ENCODE measurements at regions not wholly inside any gene's neighbourhood (a gene's known extent, or its start where the extent isn't known, plus 50 kb on each side); places are given as distances from the start of the nearest gene placed in this dataset.

DNA sequence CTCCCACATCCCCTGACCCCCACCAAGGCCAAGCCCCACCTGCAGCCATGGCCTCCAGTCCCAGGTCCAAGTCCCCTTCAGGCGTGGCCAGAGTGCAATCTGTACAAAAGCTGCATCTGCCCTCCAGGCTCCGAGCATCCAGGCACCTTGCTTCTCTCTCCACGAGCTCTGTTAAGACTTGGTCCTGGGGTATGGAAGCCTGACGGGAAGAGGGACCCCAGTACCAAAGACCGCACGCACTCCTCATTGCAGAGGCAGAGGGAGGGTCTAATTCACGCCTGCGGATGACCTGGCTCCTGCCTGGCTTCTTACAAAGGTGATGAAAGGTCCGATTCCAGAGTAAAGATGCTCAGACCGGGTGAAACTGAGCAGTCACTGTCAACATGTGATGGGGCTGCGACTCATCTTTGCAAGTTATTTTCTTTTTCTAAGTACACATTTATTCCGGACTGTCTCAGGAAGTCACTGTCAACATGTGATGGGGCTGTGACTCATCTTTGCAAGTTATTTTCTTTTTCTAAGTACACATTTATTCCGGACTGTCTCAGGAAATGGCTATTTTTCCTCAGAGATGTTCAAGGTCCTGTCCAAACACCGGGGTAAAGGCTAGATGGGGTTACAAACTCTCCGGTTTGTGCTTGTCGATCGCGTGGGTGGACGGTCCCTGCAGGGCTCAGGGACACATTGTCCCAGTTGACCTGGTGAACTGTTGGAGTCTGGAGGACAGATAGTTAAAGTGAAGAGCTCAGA lies 252.0 kb upstream of the IRX4 start:
- H3K36me3 Mint-ChIP-seq, result no peaks in the 10 kb centered on the region
- no peak overlapping the region for H3K27ac Mint-ChIP-seq
- peaks cover 3% of the 10 kb centered on the region for H3K27me3 Mint-ChIP-seq

DNA sequence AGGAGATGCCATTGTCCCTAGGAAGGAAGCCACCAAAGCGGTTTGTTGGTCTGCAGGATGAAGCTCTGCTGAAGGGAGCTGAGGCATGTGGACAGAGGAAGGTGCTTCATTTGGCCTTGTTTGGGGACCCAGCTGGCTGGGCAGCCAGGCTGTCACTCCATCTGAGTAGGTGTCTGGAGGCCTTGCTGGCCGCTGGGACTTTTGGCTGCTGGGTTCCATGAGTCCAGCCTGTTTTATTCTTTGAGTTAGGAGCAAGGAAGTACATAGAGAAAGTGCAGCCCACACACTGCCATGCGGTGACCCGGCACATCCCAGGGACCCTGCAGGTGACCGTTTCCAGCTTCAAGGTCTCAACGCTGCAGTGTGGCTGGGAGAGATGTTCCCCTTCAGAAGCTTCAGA lies 251.2 kb upstream of the IRX4 start:
- Mint-ChIP-seq H3K27ac (no peak overlapping the region), H3K36me3 (no peaks in the 10 kb centered on the region), H3K4me1 (no peaks in the 10 kb centered on the region), H3K4me3 (no peak overlapping the region), H3K9me3 (peaks cover 0 to 4% (median 3%) of the 10 kb centered on the region in 3 donors), H3K27me3 (peaks cover 1% of the 10 kb centered on the region)

More for the DNA sequence above, 252.0 kb upstream of the IRX4 start:
- Mint-ChIP-seq H3K4me1 (no peaks in the 10 kb centered on the region), H3K4me3 (no peak overlapping the region), H3K9me3 (peaks cover 0 to 4% (median 3%) of the 10 kb centered on the region in 3 donors)

DNA sequence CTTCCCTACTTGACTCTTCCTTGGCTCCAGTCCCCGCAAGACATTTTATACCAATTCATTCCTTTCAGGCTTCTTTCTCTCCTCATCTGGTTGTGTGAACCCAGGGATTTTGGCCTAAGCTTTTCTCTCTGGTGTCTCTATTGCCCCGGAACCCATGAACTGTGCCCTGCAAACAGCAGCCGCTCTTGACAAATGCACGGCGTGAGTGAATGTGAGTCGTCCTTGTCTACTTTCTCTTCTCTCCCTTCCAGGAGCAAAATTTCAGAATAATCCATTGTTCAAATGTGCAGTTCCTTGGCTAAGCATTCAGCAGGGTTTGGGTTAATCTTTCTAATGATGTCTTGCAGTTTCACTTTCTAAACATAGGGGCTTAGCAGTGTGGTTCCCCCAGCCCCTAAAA lies 250.4 kb upstream of the IRX4 start:
- H3K9me3 Mint-ChIP-seq, result peaks cover 0 to 4% (median 3%) of the 10 kb centered on the region in 3 donors
- H3K27ac Mint-ChIP-seq, result no peak overlapping the region
- peaks cover 1% of the 10 kb centered on the region for H3K27me3 Mint-ChIP-seq
- no peaks in the 10 kb centered on the region for H3K4me1 Mint-ChIP-seq
- no peaks in the 10 kb centered on the region for H3K36me3 Mint-ChIP-seq
- H3K4me3 Mint-ChIP-seq, result no peak overlapping the region

DNA sequence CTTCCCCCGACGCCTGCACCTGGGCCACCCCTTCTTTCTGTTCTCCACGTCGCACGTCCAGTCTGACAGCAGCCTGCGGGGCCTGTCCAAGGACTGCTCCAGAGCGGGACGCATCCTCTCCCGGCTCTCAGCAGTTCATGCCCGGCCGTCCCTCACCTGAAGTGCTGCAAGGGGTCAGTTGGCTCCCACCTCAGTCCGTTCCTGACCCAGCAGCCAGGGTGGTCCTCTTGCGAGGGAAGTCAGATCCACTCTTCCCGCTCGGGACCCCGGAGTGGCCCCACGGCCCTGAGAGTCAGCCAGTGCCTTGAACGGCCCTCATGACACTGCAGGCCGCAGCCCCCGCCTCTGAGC lies 249.7 kb upstream of the IRX4 start:
- Mint-ChIP-seq H3K4me1 (no peaks in the 10 kb centered on the region), H3K27me3 (no peaks in the 10 kb centered on the region), H3K9me3 (peaks cover 0 to 4% (median 3%) of the 10 kb centered on the region in 3 donors), H3K4me3 (no peak overlapping the region), H3K36me3 (no peaks in the 10 kb centered on the region), H3K27ac (no peak overlapping the region)

DNA sequence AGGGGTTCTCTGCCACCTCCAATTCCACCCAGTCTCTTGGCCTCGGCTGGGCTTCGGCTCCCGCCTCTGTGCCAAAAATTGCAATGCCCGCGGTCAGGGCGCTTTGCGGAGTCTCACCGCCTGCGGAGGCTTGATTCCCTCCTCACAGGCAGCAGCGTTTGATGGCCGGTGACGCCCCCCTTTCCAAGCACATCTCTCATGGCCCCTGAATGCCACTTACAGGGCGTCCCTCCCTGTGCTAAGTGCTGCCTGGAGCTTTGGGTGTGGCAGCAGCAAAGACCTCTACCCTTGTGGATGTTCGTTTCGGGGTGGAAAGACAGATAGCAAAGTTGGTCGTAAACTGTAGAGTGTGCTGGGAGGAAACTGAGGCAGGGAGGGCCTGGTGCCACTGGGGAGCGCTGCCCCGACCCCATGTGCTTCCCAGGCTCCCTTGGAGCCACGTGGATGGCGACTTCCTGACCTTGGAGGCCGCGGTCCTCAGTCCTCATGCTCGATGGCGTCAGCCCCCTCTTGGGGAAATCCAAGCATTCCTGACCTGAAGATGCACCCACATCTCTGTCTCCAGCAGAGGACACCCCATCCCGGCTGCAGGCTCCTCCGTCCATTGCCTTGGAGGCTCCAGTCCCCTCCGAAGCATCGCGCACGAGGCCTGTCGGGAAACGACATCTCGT lies 249.2 kb upstream of the IRX4 start:
- no peak overlapping the region for H3K4me3 Mint-ChIP-seq
- H3K27ac Mint-ChIP-seq, result no peak overlapping the region
- H3K4me1 Mint-ChIP-seq, result no peaks in the 10 kb centered on the region
- H3K36me3 Mint-ChIP-seq, result no peaks in the 10 kb centered on the region
- no peaks in the 10 kb centered on the region for H3K27me3 Mint-ChIP-seq
- peaks cover 0 to 4% (median 3%) of the 10 kb centered on the region in 3 donors for H3K9me3 Mint-ChIP-seq

DNA sequence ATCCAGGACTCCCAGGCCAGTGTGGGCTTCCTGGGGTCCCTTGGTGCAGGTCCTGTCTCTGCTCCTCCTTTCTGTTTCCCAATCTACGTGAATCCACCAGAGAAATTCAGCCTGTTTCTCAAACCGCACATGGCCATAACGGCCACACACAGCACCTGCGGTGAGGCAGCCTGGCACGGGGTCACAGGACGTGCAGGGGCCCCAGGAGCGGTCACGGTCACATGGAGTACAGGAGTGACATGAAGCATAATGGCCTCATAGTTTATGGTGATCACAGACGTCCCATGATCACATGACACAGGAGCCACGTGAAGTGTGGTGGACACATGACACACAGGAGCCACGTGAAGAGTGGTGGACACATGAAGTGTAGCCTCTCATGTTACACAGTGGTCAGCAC lies 248.5 kb upstream of the IRX4 start:
- H3K4me3 Mint-ChIP-seq, result no peak overlapping the region
- H3K27me3 Mint-ChIP-seq, result no peaks in the 10 kb centered on the region
- peaks cover 0 to 4% (median 3%) of the 10 kb centered on the region in 3 donors for H3K9me3 Mint-ChIP-seq
- H3K4me1 Mint-ChIP-seq, result no peaks in the 10 kb centered on the region
- H3K27ac Mint-ChIP-seq, result no peak overlapping the region
- no peaks in the 10 kb centered on the region for H3K36me3 Mint-ChIP-seq

DNA sequence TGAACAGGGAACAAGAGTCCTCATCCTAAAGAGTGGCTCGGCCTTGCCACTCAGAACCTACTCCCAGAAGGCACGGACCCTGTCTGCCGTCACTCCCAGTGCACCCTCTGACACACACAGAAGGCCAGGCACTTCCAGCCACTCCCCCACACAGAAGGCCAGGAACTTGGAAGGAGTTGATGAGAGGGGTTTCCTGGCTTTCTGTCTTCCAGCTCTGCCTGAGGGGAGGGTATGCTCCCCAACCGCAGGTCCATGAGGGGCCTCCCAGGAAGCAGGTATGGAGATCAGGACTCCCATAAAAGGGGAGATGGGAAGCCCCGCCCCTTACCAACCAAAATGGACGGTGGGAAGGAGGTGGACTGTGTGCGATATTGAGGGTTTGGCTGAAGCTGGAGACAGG lies 247.6 kb upstream of the IRX4 start:
- peaks cover 0 to 4% (median 3%) of the 10 kb centered on the region in 3 donors for H3K9me3 Mint-ChIP-seq
- no peak overlapping the region for H3K27ac Mint-ChIP-seq
- H3K36me3 Mint-ChIP-seq, result no peaks in the 10 kb centered on the region
- H3K4me1 Mint-ChIP-seq, result no peaks in the 10 kb centered on the region
- H3K27me3 Mint-ChIP-seq, result peaks cover 1% of the 10 kb centered on the region
- no peak overlapping the region for H3K4me3 Mint-ChIP-seq

DNA sequence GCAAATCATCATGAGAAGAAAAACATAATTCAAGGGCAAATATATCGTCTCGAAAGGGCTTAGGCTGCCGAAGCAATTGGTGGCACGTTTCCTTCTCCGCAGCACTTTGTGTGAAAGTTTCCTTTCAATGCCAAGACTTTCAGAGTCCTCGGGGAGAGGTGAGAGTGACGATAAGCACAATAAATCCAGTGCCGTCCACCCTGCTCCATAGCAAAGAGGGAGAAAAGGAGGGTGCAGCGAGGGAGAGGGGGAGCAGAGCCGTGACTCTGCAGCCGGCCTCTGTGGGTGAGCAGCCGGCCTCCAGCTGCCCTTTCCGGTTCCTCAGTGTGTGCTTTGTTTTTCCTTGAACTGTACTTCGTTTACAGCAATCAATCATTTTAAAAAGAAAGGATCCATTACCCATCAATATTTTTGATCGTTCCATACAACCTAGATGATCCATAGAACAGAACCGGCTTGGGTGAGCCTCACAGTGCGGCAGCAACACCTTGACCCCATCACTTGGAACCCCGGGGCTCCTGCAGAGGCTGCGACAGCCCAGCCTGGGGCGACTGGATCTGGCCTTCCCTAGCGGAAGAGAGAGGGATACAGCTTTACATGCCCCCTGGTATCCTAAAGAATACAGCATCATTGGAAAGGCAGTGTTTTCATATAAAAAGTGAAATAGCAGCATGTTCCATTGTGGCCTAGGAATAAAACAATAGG lies 247.0 kb upstream of the IRX4 start:
- Mint-ChIP-seq H3K36me3 (no peaks in the 10 kb centered on the region), H3K9me3 (peaks cover 0 to 4% (median 3%) of the 10 kb centered on the region in 3 donors), H3K4me1 (no peaks in the 10 kb centered on the region), H3K27ac (no peak overlapping the region), H3K4me3 (no peak overlapping the region), H3K27me3 (peaks cover 1% of the 10 kb centered on the region)

DNA sequence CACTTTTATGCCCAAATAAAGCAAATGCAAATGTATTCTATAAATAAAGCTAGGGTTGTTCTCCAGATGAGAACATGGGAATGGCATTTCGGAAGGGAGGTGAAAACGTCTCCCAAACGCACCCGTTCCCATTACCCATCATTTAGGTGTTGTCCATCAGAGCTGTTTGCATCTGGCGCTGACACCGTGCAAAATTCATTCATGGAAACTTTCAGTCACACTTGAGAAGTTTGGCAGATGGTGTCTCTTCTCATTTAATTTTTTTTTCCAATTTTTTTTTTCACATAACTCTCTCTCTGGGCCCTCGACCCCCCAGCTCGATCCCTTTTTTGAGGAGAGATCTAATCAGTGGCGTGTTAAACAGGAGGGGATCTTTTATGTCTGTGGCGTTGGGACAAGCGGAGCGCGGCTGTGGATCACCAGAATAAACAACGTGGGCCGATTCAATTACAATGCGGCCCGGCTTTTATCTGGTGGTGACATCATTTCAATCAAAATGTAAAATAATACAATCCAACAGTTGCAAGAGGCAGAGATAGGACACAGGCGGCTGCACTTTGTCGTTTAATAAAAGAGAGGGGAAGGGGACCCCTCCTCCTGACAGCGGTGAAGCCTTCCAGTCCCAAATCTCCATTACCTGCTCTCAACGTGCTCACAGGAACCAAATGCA lies 246.1 kb upstream of the IRX4 start:
- no peaks in the 10 kb centered on the region for H3K36me3 Mint-ChIP-seq
- H3K27ac Mint-ChIP-seq, result no peak overlapping the region
- no peaks in the 10 kb centered on the region for H3K4me1 Mint-ChIP-seq
- H3K9me3 Mint-ChIP-seq, result peaks cover 0 to 4% (median 3%) of the 10 kb centered on the region in 3 donors
- H3K4me3 Mint-ChIP-seq, result no peak overlapping the region
- H3K27me3 Mint-ChIP-seq, result peaks cover 1% of the 10 kb centered on the region

DNA sequence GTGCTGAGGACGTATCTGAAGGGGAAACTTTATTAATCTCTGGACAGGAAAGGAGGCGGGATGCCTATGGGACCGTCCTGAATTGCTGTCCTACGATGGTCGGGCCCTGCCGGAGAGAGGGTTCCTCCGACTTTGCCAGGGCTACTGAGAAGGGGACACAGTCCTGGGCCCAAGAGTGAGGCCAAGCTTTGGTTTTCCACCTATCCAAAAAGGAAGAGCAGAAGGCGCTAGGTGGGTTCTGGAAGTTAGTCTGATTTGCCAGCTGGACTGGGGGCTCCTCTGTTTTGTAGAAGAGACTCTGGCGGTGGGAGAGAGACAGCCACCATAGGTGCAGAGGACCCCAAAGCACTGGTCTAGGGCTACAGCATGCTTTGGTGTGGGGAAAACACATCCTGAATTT lies 243.8 kb upstream of the IRX4 start:
- Mint-ChIP-seq H3K4me3 (no peak overlapping the region), H3K27ac (no peak overlapping the region), H3K9me3 (peaks cover 2 to 3% (median 3%) of the 10 kb centered on the region in 3 donors), H3K4me1 (no peaks in the 10 kb centered on the region), H3K27me3 (peaks cover 1% of the 10 kb centered on the region), H3K36me3 (no peaks in the 10 kb centered on the region)

DNA sequence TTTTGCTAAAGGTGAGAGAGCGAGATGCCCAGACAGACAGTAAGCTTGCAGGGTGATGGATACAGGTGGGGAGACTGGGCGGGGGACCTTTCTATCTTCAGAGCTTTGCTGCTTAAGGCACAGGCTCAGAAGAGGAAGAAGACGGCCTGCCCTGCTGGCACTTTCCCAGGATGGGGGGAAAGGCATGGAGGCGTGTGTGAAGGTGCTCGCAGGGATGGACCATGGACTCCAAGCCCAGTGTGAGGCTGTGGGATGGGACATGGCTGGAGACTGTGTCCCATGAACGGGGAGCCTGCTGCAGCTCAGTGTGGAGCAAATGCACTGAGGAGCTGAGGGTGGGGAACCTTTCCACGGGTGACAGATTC lies 243.2 kb upstream of the IRX4 start:
- H3K27me3 Mint-ChIP-seq, result peaks cover 1% of the 10 kb centered on the region
- no peak overlapping the region for H3K27ac Mint-ChIP-seq
- H3K36me3 Mint-ChIP-seq, result no peaks in the 10 kb centered on the region
- peaks cover 2 to 5% (median 3%) of the 10 kb centered on the region in 3 donors for H3K9me3 Mint-ChIP-seq
- H3K4me1 Mint-ChIP-seq, result no peaks in the 10 kb centered on the region
- no peak overlapping the region for H3K4me3 Mint-ChIP-seq

DNA sequence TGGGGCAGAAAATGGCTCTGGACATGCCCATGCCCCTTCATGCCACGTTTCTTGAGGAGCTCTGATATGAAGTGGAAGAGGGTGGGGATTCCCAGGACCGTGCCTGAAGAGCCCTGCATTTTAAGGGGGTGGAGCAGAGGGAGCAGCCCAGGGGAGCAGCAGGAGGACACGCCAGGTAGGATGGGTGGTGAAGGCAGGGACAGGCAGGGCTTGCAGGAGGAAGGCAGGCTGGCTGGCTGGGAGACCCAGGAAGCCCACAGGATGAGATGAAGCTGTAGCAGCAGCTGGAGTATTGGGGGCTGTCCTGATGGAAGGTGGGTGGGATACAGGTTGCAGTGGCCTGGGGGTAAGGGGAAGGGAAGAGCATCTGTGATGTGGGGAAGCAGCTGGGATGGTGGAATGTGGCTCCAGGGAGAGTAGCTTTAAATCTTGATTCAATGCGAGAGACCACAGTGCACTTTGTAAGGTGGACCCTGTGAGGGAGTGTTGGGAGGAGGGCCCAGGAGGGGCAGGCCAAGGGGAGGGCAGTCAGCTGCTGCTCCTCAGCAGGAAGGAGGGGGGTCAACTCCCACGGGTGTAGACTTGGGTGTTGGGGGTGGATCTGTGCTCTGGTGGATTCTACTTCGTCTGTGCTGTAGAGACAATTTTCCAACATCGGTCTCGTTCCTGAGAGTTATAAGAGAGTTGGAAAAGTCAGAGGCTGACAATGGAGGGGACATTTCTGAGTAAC lies 242.6 kb upstream of the IRX4 start:
- Mint-ChIP-seq H3K9me3 (peaks cover 4 to 7% (median 5%) of the 10 kb centered on the region in 3 donors), H3K27me3 (peaks cover 1% of the 10 kb centered on the region), H3K27ac (no peak overlapping the region), H3K36me3 (no peaks in the 10 kb centered on the region), H3K4me3 (no peak overlapping the region), H3K4me1 (no peaks in the 10 kb centered on the region)

DNA sequence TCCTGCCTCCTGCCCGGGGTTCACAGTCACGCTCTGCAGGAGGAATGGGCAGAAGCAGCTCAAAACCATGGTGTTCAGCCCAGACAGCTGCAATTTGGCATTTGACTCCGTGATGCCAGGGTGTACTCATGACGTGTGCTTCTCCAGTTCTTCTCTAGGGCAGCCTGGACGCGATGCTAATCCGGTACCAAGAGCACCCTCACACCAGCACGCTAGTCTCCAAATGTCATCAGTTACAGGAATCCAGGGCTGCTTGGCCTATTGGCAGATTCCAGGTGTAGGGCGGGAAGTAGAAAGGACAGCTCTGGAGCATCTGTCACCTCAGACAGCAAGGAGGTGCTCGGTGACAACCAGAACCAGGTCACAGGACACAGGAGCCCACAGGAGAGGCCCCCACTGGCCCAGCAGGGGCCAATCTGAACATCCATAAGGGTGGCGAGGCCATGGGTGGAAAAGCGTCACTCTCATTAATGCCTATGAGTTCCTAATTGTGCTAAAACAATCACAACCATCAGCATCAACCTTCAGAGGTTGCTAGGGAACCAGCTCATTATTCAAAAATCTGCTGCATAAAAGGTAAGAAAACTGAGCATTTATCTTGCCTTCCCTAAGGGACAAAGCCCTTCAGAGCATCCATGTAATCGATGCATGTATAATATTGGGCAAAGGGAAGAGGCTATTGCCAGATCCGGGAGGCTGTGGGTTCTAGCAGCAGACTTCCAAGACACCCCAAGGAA lies 241.9 kb upstream of the IRX4 start:
- H3K4me3 Mint-ChIP-seq, result no peak overlapping the region

DNA sequence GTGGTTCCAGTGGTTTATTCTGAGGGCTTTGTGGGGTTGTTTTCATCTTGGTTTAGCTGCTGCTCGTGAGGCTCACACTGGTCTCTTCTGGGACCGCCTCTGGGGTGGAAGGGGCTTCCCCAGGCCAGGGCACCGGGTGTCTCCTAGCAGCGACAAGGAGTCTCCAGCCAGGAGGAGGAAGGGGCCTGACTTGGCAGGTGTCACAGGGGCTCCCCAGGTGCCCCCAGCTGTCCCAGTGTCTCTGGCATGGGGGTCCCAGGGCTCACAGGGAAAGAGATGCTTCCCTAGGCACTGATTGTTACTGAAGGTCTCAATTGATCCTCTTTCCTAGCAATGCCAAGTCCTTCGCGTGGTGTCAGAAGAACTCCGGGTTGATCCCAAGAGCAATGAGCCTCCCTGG lies 241.1 kb upstream of the IRX4 start:
- Mint-ChIP-seq H3K9me3 (peaks cover 5 to 7% (median 6%) of the 10 kb centered on the region in 3 donors), H3K27me3 (peaks cover 1% of the 10 kb centered on the region), H3K4me3 (no peak overlapping the region), H3K4me1 (no peaks in the 10 kb centered on the region), H3K36me3 (no peaks in the 10 kb centered on the region), H3K27ac (no peak overlapping the region)

More for the DNA sequence above, 241.9 kb upstream of the IRX4 start:
- Mint-ChIP-seq H3K4me1 (no peaks in the 10 kb centered on the region), H3K27ac (no peak overlapping the region), H3K36me3 (no peaks in the 10 kb centered on the region), H3K9me3 (peaks cover 5 to 7% (median 6%) of the 10 kb centered on the region in 3 donors), H3K27me3 (peaks cover 1% of the 10 kb centered on the region)

Data from IgD-negative memory B cell (primary cell).